ENCODE measurements at regions not wholly inside any gene's neighbourhood (a gene's known extent, or its start where the extent isn't known, plus 50 kb on each side); places are given as distances from the start of the nearest gene placed in this dataset.

DNA sequence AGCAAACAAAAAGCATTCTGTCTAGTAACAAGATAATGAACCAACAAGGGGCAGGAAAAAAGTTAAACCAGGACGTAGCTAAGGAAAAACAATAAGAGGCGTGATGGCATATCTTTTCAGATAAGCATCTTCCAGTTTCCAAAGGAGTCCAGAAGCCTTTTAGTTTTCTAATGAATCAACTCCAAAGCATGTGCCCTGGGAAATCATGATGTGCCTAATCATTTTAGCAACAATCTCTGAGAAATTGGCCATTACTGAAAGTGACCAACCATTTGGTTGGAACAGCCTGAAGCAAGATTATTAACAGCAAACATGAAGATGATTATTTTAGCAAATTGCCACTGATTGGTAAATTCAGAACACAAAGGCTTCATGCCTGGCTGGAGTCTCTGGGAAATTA, 440.9 kb upstream of the MAF start:
- TF ChIP-seq EZH2 (IDR thresholded peaks at IDR 0.05) (no peak), FOXP2 (optimal IDR thresholded peaks at IDR 0.05; ENCODE audit: control extremely low read depth, extremely low read length, insufficient read depth) (no peak), POLR2AphosphoS5 (IDR thresholded peaks at IDR 0.05; ENCODE audit: borderline replicate concordance, low read depth, low read length) (no peak)
